ENCODE measurements at regions not wholly inside any gene's neighbourhood (a gene's known extent, or its start where the extent isn't known, plus 50 kb on each side); places are given as distances from the start of the nearest gene placed in this dataset.
A peak's percentile ranks its signal among the peaks of the same experiment; 100 is the strongest.

GRCh38 chr17:34511931-34512330, 67.5 kb upstream of the TMEM132E start:
- in situ Hi-C loops (cut with MboI; ENCODE audit: low sequenced_read_pairs, unreplicated experiment): no loop called here
- no peak for DNase-seq (ENCODE audit: low spot score)
- no peak for TF ChIP-seq CTCF (IDR thresholded peaks at IDR 0.05; ENCODE audit: borderline replicate concordance, control extremely low read depth, extremely low read depth, insufficient read depth, missing control alignments)

- in situ Hi-C loops (cut with MboI; ENCODE audit: low sequenced_read_pairs, unreplicated experiment): no loop called here
- no peak for TF ChIP-seq CTCF (IDR thresholded peaks at IDR 0.05; ENCODE audit: borderline replicate concordance, control extremely low read depth, extremely low read depth, insufficient read depth, missing control alignments)
- DNase-seq (ENCODE audit: low spot score): no peak
Measured at GRCh38 chr17:34511265-34511664, 68.1 kb upstream of the TMEM132E start.

- in situ Hi-C loops (cut with MboI; ENCODE audit: low sequenced_read_pairs, unreplicated experiment): no loop called here
- no peak for TF ChIP-seq CTCF (IDR thresholded peaks at IDR 0.05; ENCODE audit: borderline replicate concordance, control extremely low read depth, extremely low read depth, insufficient read depth, missing control alignments)
- DNase-seq (ENCODE audit: low spot score): no peak
Measured at GRCh38 chr17:34504814-34505484, 74.4 kb upstream of the TMEM132E start.

- TF ChIP-seq CTCF (IDR thresholded peaks at IDR 0.05; ENCODE audit: borderline replicate concordance, control extremely low read depth, extremely low read depth, insufficient read depth, missing control alignments): no peak
- in situ Hi-C loops (cut with MboI; ENCODE audit: low sequenced_read_pairs, unreplicated experiment): no loop called here
- DNase-seq (ENCODE audit: low spot score): no peak
Measured at GRCh38 chr17:34503528-34504195, 75.7 kb upstream of the TMEM132E start.

GRCh38 chr17:34502426-34502825, 77.0 kb upstream of the TMEM132E start:
- DNase-seq (ENCODE audit: low spot score): no peak
- no peak for TF ChIP-seq CTCF (IDR thresholded peaks at IDR 0.05; ENCODE audit: borderline replicate concordance, control extremely low read depth, extremely low read depth, insufficient read depth, missing control alignments)
- in situ Hi-C loops (cut with MboI; ENCODE audit: low sequenced_read_pairs, unreplicated experiment): no loop called here

- in situ Hi-C loops (cut with MboI; ENCODE audit: low sequenced_read_pairs, unreplicated experiment): no loop called here
- no peak for TF ChIP-seq CTCF (IDR thresholded peaks at IDR 0.05; ENCODE audit: borderline replicate concordance, control extremely low read depth, extremely low read depth, insufficient read depth, missing control alignments)
- DNase-seq (ENCODE audit: low spot score): peak; percentile 35
Measured at GRCh38 chr17:34499576-34499975, 79.8 kb upstream of the TMEM132E start.

Measured in GM13976 (cell line).